KOPT-K1 (cell line): ENCODE measurements at regions not wholly inside any gene's neighbourhood (a gene's known extent, or its start where the extent isn't known, plus 50 kb on each side); places are given as distances from the start of the nearest gene placed in this dataset.
"Not testable (repeated sequence)": the region's sequence is repeated elsewhere in the genome, so short reads cannot be mapped to it uniquely, and the experiment has no call there.

Experiments
- H3K27ac ChIP-seq: fragments of 200-600 bp; sonication (generic); 2 replicates; pipeline ENCODE4 v1.5.1; 2016; ENCODE audit warnings: antibody characterized with exemption, mild to moderate bottlenecking, low read depth, low read length; ENCODE audit not compliant: poor library complexity, severe bottlenecking
- H3K36me3 ChIP-seq: fragments of 200-600 bp; sonication (generic); 2 replicates; pipeline ENCODE4 v1.5.1; 2017; ENCODE audit warnings: antibody characterized with exemption, mild to moderate bottlenecking, low read length, moderate library complexity; ENCODE audit not compliant: insufficient read depth
- H3K9me3 ChIP-seq: fragments of 200-600 bp; sonication (generic); 2 replicates; pipeline ENCODE4 v1.5.1; 2017; ENCODE audit warnings: antibody characterized with exemption, low read length, mild to moderate bottlenecking; ENCODE audit not compliant: insufficient read depth, poor library complexity, severe bottlenecking

GRCh38 chr3:95237783-95238182, 1174.9 kb downstream of the NSUN3 start:
- Histone ChIP-seq H3K27ac (no peak overlapping the region), H3K36me3 (no peaks in the 10 kb centered on the region), H3K9me3 (no peaks in the 10 kb centered on the region)

- no peaks in the 10 kb centered on the region for H3K36me3 ChIP-seq
- no peak overlapping the region for H3K27ac ChIP-seq
- no peaks in the 10 kb centered on the region for H3K9me3 ChIP-seq
Measured at GRCh38 chr3:95240395-95240794, 1177.5 kb downstream of the NSUN3 start.

GRCh38 chr3:95241256-95241655, 1178.4 kb downstream of the NSUN3 start:
- H3K27ac ChIP-seq, H3K36me3 ChIP-seq: not testable (repeated sequence)

GRCh38 chr3:95246413-95246812, 1183.6 kb downstream of the NSUN3 start:
- Histone ChIP-seq H3K9me3 (no peaks in the 10 kb centered on the region), H3K27ac (no peak overlapping the region), H3K36me3 (no peaks in the 10 kb centered on the region)

More at GRCh38 chr3:95241256-95241655, 1178.4 kb downstream of the NSUN3 start:
- not testable (repeated sequence) for H3K9me3 ChIP-seq

GRCh38 chr3:95254061-95254460, 1191.2 kb downstream of the NSUN3 start:
- Histone ChIP-seq H3K27ac (no peak overlapping the region), H3K9me3 (no peaks in the 10 kb centered on the region)

GRCh38 chr3:95254758-95255157, 1191.9 kb downstream of the NSUN3 start:
- no peak overlapping the region for H3K27ac ChIP-seq
- H3K36me3 ChIP-seq: no peaks in the 10 kb centered on the region
- H3K9me3 ChIP-seq: no peaks in the 10 kb centered on the region

More at GRCh38 chr3:95254061-95254460, 1191.2 kb downstream of the NSUN3 start:
- H3K36me3 ChIP-seq: no peaks in the 10 kb centered on the region

GRCh38 chr3:95265129-95265528, 1202.3 kb downstream of the NSUN3 start:
- Histone ChIP-seq H3K27ac (no peak overlapping the region), H3K36me3 (no peaks in the 10 kb centered on the region), H3K9me3 (no peaks in the 10 kb centered on the region)

GRCh38 chr3:95271395-95271794, 1208.5 kb downstream of the NSUN3 start:
- no peaks in the 10 kb centered on the region for H3K9me3 ChIP-seq
- no peak overlapping the region for H3K27ac ChIP-seq
- no peaks in the 10 kb centered on the region for H3K36me3 ChIP-seq

GRCh38 chr3:95272166-95272565, 1209.3 kb downstream of the NSUN3 start:
- Histone ChIP-seq H3K27ac (no peak overlapping the region), H3K36me3 (no peaks in the 10 kb centered on the region), H3K9me3 (no peaks in the 10 kb centered on the region)

GRCh38 chr3:95272781-95273180, 1209.9 kb downstream of the NSUN3 start:
- Histone ChIP-seq H3K9me3 (no peaks in the 10 kb centered on the region), H3K27ac (no peak overlapping the region), H3K36me3 (no peaks in the 10 kb centered on the region)

- Histone ChIP-seq H3K27ac (no peak overlapping the region), H3K9me3 (no peaks in the 10 kb centered on the region), H3K36me3 (no peaks in the 10 kb centered on the region)
Measured at GRCh38 chr3:95277613-95278012, 1214.8 kb downstream of the NSUN3 start.

- H3K36me3 ChIP-seq: no peaks in the 10 kb centered on the region
- H3K9me3 ChIP-seq: no peaks in the 10 kb centered on the region
- no peak overlapping the region for H3K27ac ChIP-seq
Measured at GRCh38 chr3:95280711-95281352, 1218.0 kb downstream of the NSUN3 start.

- Histone ChIP-seq H3K36me3 (no peaks in the 10 kb centered on the region), H3K9me3 (no peaks in the 10 kb centered on the region), H3K27ac (no peak overlapping the region)
Measured at GRCh38 chr3:95289295-95289694, 1226.4 kb downstream of the NSUN3 start.

GRCh38 chr3:95297581-95297980, 1234.7 kb downstream of the NSUN3 start:
- H3K36me3 ChIP-seq: no peaks in the 10 kb centered on the region
- H3K9me3 ChIP-seq: no peaks in the 10 kb centered on the region
- no peak overlapping the region for H3K27ac ChIP-seq

GRCh38 chr3:95302044-95302443, 1239.2 kb downstream of the NSUN3 start:
- Histone ChIP-seq H3K27ac (no peak overlapping the region), H3K9me3 (no peaks in the 10 kb centered on the region), H3K36me3 (no peaks in the 10 kb centered on the region)

- H3K27ac ChIP-seq: no peak overlapping the region
- H3K36me3 ChIP-seq: no peaks in the 10 kb centered on the region
- H3K9me3 ChIP-seq: no peaks in the 10 kb centered on the region
Measured at GRCh38 chr3:95310560-95310959, 1247.7 kb downstream of the NSUN3 start.
